Heart left ventricle (tissue), 13 donors: ENCODE measurements at regions not wholly inside any gene's neighbourhood (a gene's known extent, or its start where the extent isn't known, plus 50 kb on each side); places are given as distances from the start of the nearest gene placed in this dataset.

Experiments
- CTCF ChIP-seq, 12 donors: fragments of 200-600 bp; sonication (generic) in 4 of 12; IDR thresholded peaks; one replicate each; pipeline versions ENCODE4 v1.5.0 to v1.8.0; 2018 to 2022; ENCODE audit warnings: antibody characterized with exemption in 12 of 12, mild to moderate bottlenecking in 5 of 12
- POLR2A ChIP-seq, 2 donors: fragments of 450-650 bp; IDR thresholded peaks; one replicate each; pipeline ENCODE4 v1.6.1; 2017; ENCODE audit warnings: antibody characterized with exemption in 2 of 2, mild to moderate bottlenecking in 2 of 2, moderate library complexity in 2 of 2
- donor health status: ischemic (EF 13 %, LVEDD 7.1; RV severe dilation, severe dysfunction).
- donor health status: DM: no; HTN: yes; CAD: no.
- donor health status: DM: no; HTN: no; CAD: no.
- donor health status: ischemic (EF 25% LVEDD 6.9; RV normal size, moderate dysfunction).
- donor health status: ischemic (EF 25% LVEDD 5.7; RV mildly dilated, moderate dysfunction).
- donor health status: ischemic (EF 35%, LVEDD 5.7; RV mildly dilated, moderate dysfunction).
- donor health status: nonischemic (EF 11% LVEDD 7.7; RV severe dilation, severe dysfunction).
- donor health status: DM: yes; HTN: yes; CAD: no.
- donor health status: PGD.
- donor health status: ischemic (EF 29% LVEDD 5.4; RV normal size, mild dysfunction).
- donor health status: nonischemic (EF 23%, LVEDD 6.1; RV moderate dilation, normal function).

- TF ChIP-seq POLR2A (IDR thresholded peaks at IDR 0.05) (no peak), CTCF (IDR thresholded peaks at IDR 0.05) (no peak)
These were observed 228.0 kb downstream of the ETAA1 start for GRCh38 chr2:67625178-67625577.
